GM21529 (cell line): ENCODE measurements at regions not wholly inside any gene's neighbourhood (a gene's known extent, or its start where the extent isn't known, plus 50 kb on each side); places are given as distances from the start of the nearest gene placed in this dataset.

Experiments used
- ATAC-seq: cut with Tn5 transposase; IDR thresholded peaks from one replicate; pipeline ENCODE4 v1.9.1; 2021; ENCODE audit not compliant: unreplicated experiment

- ATAC-seq: no peak
Observed at GRCh38 chr4:147052361-147052760, 106.7 kb upstream of the TTC29 start.

GRCh38 chr4:147054228-147054872 is 108.7 kb upstream of the TTC29 start:
- ATAC-seq: no peak

- no peak for ATAC-seq
Observed at GRCh38 chr4:147056940-147057610, 111.4 kb upstream of the TTC29 start.

- no peak for ATAC-seq
Observed at GRCh38 chr4:147057611-147058190, 112.0 kb upstream of the TTC29 start.

GRCh38 chr4:147059064-147059731 is 113.5 kb upstream of the TTC29 start:
- ATAC-seq: no peak

GRCh38 chr4:147060151-147060931 is 114.7 kb upstream of the TTC29 start:
- no peak for ATAC-seq

GRCh38 chr4:147064856-147065255 is 119.2 kb upstream of the TTC29 start:
- ATAC-seq: no peak

GRCh38 chr4:147068564-147068963 is 122.9 kb upstream of the TTC29 start:
- ATAC-seq: no peak

GRCh38 chr4:147071209-147071740 is 125.6 kb upstream of the TTC29 start:
- ATAC-seq: no peak

- no peak for ATAC-seq
Observed at GRCh38 chr4:147076179-147076578, 130.5 kb upstream of the TTC29 start.

GRCh38 chr4:147076728-147077127 is 131.1 kb upstream of the TTC29 start:
- no peak for ATAC-seq

GRCh38 chr4:147078362-147078761 is 132.7 kb upstream of the TTC29 start:
- no peak for ATAC-seq

- no peak for ATAC-seq
Observed at GRCh38 chr4:147078875-147079658, 133.4 kb upstream of the TTC29 start.

- no peak for ATAC-seq
Observed at GRCh38 chr4:147084861-147085260, 139.2 kb upstream of the TTC29 start.

GRCh38 chr4:147085781-147086180 is 140.1 kb upstream of the TTC29 start:
- no peak for ATAC-seq

- ATAC-seq: no peak
Observed at GRCh38 chr4:147088146-147088545, 142.5 kb upstream of the TTC29 start.

GRCh38 chr4:147090486-147090885 is 144.8 kb upstream of the TTC29 start:
- no peak for ATAC-seq

GRCh38 chr4:147093206-147093605 is 147.5 kb upstream of the TTC29 start:
- no peak for ATAC-seq

GRCh38 chr4:147094238-147094637 is 148.6 kb upstream of the TTC29 start:
- ATAC-seq: no peak
